Caco-2 (cell line): ENCODE measurements at regions not wholly inside any gene's neighbourhood (a gene's known extent, or its start where the extent isn't known, plus 50 kb on each side); places are given as distances from the start of the nearest gene placed in this dataset.

Experiments
- BruUV-seq: library from RNA; stranded (reverse); fragments of 400-500 nt; replicated peaks from 2 replicates; lab custom pipeline; 2021; lab: Mats Ljungman, UMichigan
- CTCF ChIA-PET: fragments of 300-600 bp; sonication (Branson Sonifier 250); formaldehyde crosslinking; loops from one replicate; lab custom pipeline; 2022; ENCODE audit warnings: antibody characterized with exemption; lab: Charles Lee
- POLR2A ChIA-PET: fragments of 300-600 bp; sonication (Branson Sonifier 250); formaldehyde crosslinking; loops from one replicate; lab custom pipeline; 2022; ENCODE audit warnings: antibody characterized with exemption; lab: Charles Lee
- DNase-seq, 2 experiments: peaks; one replicate each; pipeline versions ENCODE4 v3.0.0 to v3.0.0-alpha.2; 2020 to 2022
- H3K27me3 ChIP-seq: replicated peaks from 2 replicates; pipeline ENCODE4 v1.6.0; 2011; ENCODE audit warnings: low read length; ENCODE audit not compliant: control insufficient read depth, insufficient read depth
- H3K36me3 ChIP-seq: 2 replicates; pipeline ENCODE4 v1.5.1; 2011; ENCODE audit warnings: low read length; ENCODE audit not compliant: control insufficient read depth, insufficient read depth
- H3K4me1 ChIP-seq: fragments of 250-450 bp; sonication (Bioruptor Pico); 2 replicates; pipeline ENCODE4 v1.5.1; 2020; ENCODE audit warnings: mild to moderate bottlenecking
- H3K4me3 ChIP-seq: 2 replicates; pipeline ENCODE4 v1.5.1; 2011; ENCODE audit warnings: low read depth, mild to moderate bottlenecking, control low read depth, low read length
- H3K9me3 ChIP-seq: fragments of 250-450 bp; sonication (Bioruptor Pico); 2 replicates; pipeline ENCODE4 v1.5.1; 2020; ENCODE audit warnings: mild to moderate bottlenecking, moderate library complexity
- H3K27ac Mint-ChIP-seq: one replicate; pipeline ENCODE4 v1.8.0; 2022; ENCODE audit warnings: mixed read lengths; ENCODE audit not compliant: unreplicated experiment
- H3K27me3 Mint-ChIP-seq: one replicate; pipeline ENCODE4 v1.8.0; 2022; ENCODE audit warnings: mixed read lengths; ENCODE audit not compliant: insufficient read depth, unreplicated experiment
- H3K36me3 Mint-ChIP-seq: one replicate; pipeline ENCODE4 v1.8.0; 2022; ENCODE audit warnings: mild to moderate bottlenecking, mixed read lengths; ENCODE audit not compliant: insufficient read depth, unreplicated experiment
- H3K4me1 Mint-ChIP-seq: one replicate; pipeline ENCODE4 v1.8.0; 2022; ENCODE audit warnings: low read depth, mixed read lengths; ENCODE audit not compliant: unreplicated experiment
- H3K4me3 Mint-ChIP-seq: one replicate; pipeline ENCODE4 v1.8.0; 2022; ENCODE audit warnings: mild to moderate bottlenecking, moderate library complexity, mixed read lengths; ENCODE audit not compliant: unreplicated experiment
- H3K9me3 Mint-ChIP-seq: one replicate; pipeline ENCODE4 v1.8.0; 2022; ENCODE audit warnings: mixed read lengths; ENCODE audit not compliant: unreplicated experiment
- intact Hi-C: fragments of 100-400 bp; cut with micrococcal nuclease; formaldehyde crosslinking; loops from one replicate; pipeline ENCODE4 v1.10.0; 2022; ENCODE audit not compliant: unreplicated experiment
- TF ChIP-seq, protein P1 (sequence below), 2 experiments: fragments of 200-600 bp in 1 of 2; IDR thresholded peaks; 1 replicate in 1 of 2; 2 replicates in 1 of 2; pipeline versions ENCODE4 v1.5.1 to v1.8.0; 2011 to 2022; ENCODE audit warnings: antibody characterized with exemption in 1 of 2, control low read depth in 1 of 2, inconsistent platforms in 1 of 2, low read depth in 1 of 2, low read length in 1 of 2, mild to moderate bottlenecking in 1 of 2, moderate library complexity in 1 of 2; ENCODE audit not compliant: insufficient read depth in 1 of 2, severe bottlenecking in 1 of 2, unreplicated experiment in 1 of 2

DNA sequence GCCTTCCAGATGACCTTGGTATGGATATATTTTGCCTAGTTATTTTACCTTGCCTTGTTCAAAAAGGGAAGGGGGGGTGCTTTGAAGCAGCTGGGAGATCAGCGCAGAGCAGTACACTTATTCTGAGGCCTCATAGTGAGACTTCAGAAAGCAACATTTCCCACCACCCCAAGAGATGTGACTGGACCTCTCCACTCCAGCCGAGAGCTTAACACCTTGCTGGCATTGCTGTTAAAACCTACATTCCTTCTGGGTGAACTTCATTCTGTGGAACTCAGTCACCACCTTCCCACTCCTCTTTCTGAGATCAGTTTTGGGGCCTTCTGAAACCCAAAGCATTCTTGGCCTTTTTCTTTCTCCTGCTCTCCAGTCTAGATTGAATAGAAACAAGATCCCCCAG is 148.7 kb downstream of the BARHL2 start:
- Histone ChIP-seq H3K27me3 (no peaks in the 10 kb centered on the region), H3K36me3 (no peaks in the 10 kb centered on the region), H3K4me1 (no peaks in the 10 kb centered on the region), H3K4me3 (no peak overlapping the region), H3K9me3 (no peaks in the 10 kb centered on the region)
- H3K4me3 Mint-ChIP-seq = no peak overlapping the region
- no peaks in the 10 kb centered on the region for H3K36me3 Mint-ChIP-seq
- H3K4me1 Mint-ChIP-seq = no peaks in the 10 kb centered on the region
- intact Hi-C loops = no loop called here
- POLR2A ChIA-PET = no interaction called here
- TF ChIP-seq, protein P1, sequence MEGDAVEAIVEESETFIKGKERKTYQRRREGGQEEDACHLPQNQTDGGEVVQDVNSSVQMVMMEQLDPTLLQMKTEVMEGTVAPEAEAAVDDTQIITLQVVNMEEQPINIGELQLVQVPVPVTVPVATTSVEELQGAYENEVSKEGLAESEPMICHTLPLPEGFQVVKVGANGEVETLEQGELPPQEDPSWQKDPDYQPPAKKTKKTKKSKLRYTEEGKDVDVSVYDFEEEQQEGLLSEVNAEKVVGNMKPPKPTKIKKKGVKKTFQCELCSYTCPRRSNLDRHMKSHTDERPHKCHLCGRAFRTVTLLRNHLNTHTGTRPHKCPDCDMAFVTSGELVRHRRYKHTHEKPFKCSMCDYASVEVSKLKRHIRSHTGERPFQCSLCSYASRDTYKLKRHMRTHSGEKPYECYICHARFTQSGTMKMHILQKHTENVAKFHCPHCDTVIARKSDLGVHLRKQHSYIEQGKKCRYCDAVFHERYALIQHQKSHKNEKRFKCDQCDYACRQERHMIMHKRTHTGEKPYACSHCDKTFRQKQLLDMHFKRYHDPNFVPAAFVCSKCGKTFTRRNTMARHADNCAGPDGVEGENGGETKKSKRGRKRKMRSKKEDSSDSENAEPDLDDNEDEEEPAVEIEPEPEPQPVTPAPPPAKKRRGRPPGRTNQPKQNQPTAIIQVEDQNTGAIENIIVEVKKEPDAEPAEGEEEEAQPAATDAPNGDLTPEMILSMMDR (IDR thresholded peaks at IDR 0.05; ENCODE audit: insufficient read depth in 1 of 2, low read depth in 1 of 2, low read length in 1 of 2, severe bottlenecking in 1 of 2, unreplicated experiment in 1 of 2) = no peak
- no peaks in the 10 kb centered on the region for H3K9me3 Mint-ChIP-seq
- no peak for DNase-seq
- H3K27ac Mint-ChIP-seq = no peak overlapping the region
- no TSS peak for BruUV-seq
- peaks cover 6% of the 10 kb centered on the region for H3K27me3 Mint-ChIP-seq
- CTCF ChIA-PET = no interaction called here

- DNase-seq = no peak
- CTCF ChIA-PET = no interaction called here
- Mint-ChIP-seq H3K27ac (no peak overlapping the region), H3K4me3 (no peak overlapping the region), H3K36me3 (no peaks in the 10 kb centered on the region), H3K4me1 (no peaks in the 10 kb centered on the region), H3K9me3 (no peaks in the 10 kb centered on the region), H3K27me3 (peaks cover 10% of the 10 kb centered on the region)
- TF ChIP-seq, protein P1 (IDR thresholded peaks at IDR 0.05; ENCODE audit: insufficient read depth in 1 of 2, low read depth in 1 of 2, low read length in 1 of 2, severe bottlenecking in 1 of 2, unreplicated experiment in 1 of 2) = no peak
- Histone ChIP-seq H3K4me1 (no peaks in the 10 kb centered on the region), H3K9me3 (no peaks in the 10 kb centered on the region), H3K4me3 (no peak overlapping the region), H3K27me3 (no peaks in the 10 kb centered on the region), H3K36me3 (no peaks in the 10 kb centered on the region)
- BruUV-seq = no TSS peak
- POLR2A ChIA-PET = no interaction called here
- intact Hi-C loops = no loop called here
Observed at GRCh38 chr1:90564164-90564563, 152.9 kb downstream of the BARHL2 start.

DNA sequence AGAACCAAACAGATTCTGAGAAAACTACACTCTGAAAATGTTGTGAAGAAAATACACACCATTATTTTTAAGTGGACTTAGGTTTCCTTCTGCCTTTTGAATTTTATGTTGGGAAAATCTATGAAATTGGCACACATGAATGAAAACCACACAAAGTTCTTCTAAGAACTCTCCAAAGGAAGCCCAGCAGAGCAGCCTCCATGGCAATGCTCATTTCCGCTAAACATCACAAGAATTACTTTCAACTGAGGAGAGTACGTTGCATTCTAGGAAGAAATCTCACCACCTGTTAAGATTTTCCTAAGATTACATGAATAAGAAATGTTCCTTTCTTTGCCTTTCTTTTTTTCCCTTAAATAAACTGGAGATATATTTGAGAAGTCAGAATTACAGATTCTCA is 154.2 kb downstream of the BARHL2 start:
- H3K27me3 ChIP-seq = no peaks in the 10 kb centered on the region
- CTCF ChIA-PET = no interaction called here

More for the DNA sequence above, 154.2 kb downstream of the BARHL2 start:
- Mint-ChIP-seq H3K36me3 (no peaks in the 10 kb centered on the region), H3K4me3 (no peak overlapping the region), H3K4me1 (no peaks in the 10 kb centered on the region), H3K9me3 (no peaks in the 10 kb centered on the region), H3K27me3 (peaks cover 10% of the 10 kb centered on the region), H3K27ac (no peak overlapping the region)
- TF ChIP-seq, protein P1 (IDR thresholded peaks at IDR 0.05; ENCODE audit: insufficient read depth in 1 of 2, low read depth in 1 of 2, low read length in 1 of 2, severe bottlenecking in 1 of 2, unreplicated experiment in 1 of 2) = no peak
- no peaks in the 10 kb centered on the region for H3K4me1 ChIP-seq
- no TSS peak for BruUV-seq
- intact Hi-C loops = no loop called here
- POLR2A ChIA-PET = no interaction called here
- H3K36me3 ChIP-seq = no peaks in the 10 kb centered on the region
- no peak overlapping the region for H3K4me3 ChIP-seq
- no peaks in the 10 kb centered on the region for H3K9me3 ChIP-seq
- DNase-seq = no peak
